Pancreas (tissue), 10 donors: ENCODE measurements at regions not wholly inside any gene's neighbourhood (a gene's known extent, or its start where the extent isn't known, plus 50 kb on each side); places are given as distances from the start of the nearest gene placed in this dataset.

ENCODE experiments used
- ATAC-seq, 4 donors: fragments of 200-7000 bp; cut with Tn5 transposase; one replicate each; pipeline versions ENCODE4 v1.8.0 to v1.9.1; 2020; ENCODE audit warnings: mild to moderate bottlenecking in 4 of 4, moderate library complexity in 4 of 4
- DNase-seq, 6 donors: peaks; one replicate each; pipeline ENCODE4 v3.0.0-alpha.2; 2020
- FAIRE-seq: peaks from 2 replicates; lab custom pipeline; 2012; peaks lifted over from hg19 to GRCh38; lab: Jason Lieb, UNC
- H3K27ac ChIP-seq, 4 donors: fragments of 200-600 bp; sonication (generic); 1 replicate in 3 of 4; 2 replicates in 1 of 4; pipeline versions ENCODE4 v1.5.0 to v1.8.0; 2020
- H3K27me3 ChIP-seq, 4 donors: fragments of 200-600 bp; one replicate each; pipeline ENCODE4 v1.8.0; 2021
- H3K36me3 ChIP-seq, 3 donors: fragments of 200-600 bp; sonication (generic) in 1 of 3; one replicate each; pipeline versions ENCODE4 v1.5.0 to v1.8.0; 2020 to 2021
- H3K4me1 ChIP-seq, 3 donors: fragments of 200-600 bp; one replicate each; pipeline ENCODE4 v1.8.0; 2021
- H3K4me3 ChIP-seq, 4 donors: fragments of 200-600 bp; sonication (generic) in 2 of 4; one replicate each; pipeline versions ENCODE4 v1.5.0 to v1.8.0; 2020 to 2021
- H3K9me3 ChIP-seq, 4 donors: fragments of 200-600 bp; one replicate each; pipeline ENCODE4 v1.8.0; 2021
- WGBS, 2 donors: extraction: QIAGEN DNeasy Blood & Tissue Kit; methylation state at CpG; one replicate each; pipeline ENCODE4 v1.1.7; 2013; 5-methylcytosine and 5-hydroxymethylcytosine counted together
- intact Hi-C, 3 donors: fragments of 100-400 bp; cut with DNase I; formaldehyde crosslinking; loops; one replicate each; pipeline versions ENCODE4 v1.11.1 to v1.14.2; 2022
- TF ChIP-seq, protein P1 (sequence below), 4 donors: fragments of 200-600 bp; sonication (generic) in 3 of 4; IDR thresholded peaks; one replicate each; pipeline versions ENCODE4 v1.5.0 to v1.8.0; 2021; ENCODE audit warnings: antibody characterized with exemption in 4 of 4
- donor health status: healthy with polysubstance abuse.
- donor health status: DM: no; HTN: no; CAD: no; lungs with moderate emphysema.
- donor health status: DM: no; HTN: no; CAD: no.
- donor health status: control.
- donor health status: control.
- donor health status: Bipolar disorder and iron deficiency.
- donor health status: DM: yes; HTN: yes; CAD: no.
- donor health status: DM: no; HTN: no; CAD: no.
- donor health status: DM: no; HTN: no; CAD: no.
- donor health status: DM: yes; HTN: yes; CAD: no.

DNA sequence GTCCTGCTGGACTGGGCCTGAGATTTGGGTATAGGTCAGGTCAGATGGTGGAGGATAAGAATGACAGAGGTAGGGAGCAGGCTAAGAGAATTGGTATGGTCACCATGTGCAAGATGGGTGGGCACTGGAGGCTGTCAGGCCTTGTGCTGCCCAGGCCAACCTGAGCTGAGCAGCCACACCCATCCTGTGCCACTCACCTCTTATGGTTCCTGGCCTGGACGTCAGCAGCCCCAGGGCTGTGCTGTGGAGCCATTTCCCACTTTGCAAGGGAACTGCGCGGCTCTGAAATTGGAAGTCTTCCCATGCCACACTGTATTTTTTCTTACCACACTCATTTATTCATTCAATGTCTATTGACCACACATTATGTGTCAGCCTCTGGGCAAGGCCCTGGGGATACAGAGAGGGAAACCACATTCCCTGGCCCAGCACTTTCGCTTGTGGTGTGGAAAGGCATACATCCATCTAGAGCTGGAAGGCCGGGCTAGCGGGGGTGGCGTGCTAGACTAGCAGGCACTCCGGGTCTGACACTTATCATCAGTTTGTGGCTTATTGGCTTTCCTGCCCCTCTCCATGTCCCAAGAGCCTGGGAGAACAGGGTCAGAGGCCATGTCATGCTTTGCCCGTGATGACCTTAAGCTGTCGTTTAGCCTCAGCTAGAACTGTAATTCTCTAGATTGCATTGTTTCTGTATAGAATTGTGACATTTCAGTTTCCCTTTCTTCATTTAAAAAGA lies 51.1 kb upstream of the POLG start:
- H3K27me3 ChIP-seq, result peaks cover 0 to 3% (median 0%) of the 10 kb centered on the region in 4 donors
- no peak overlapping the region for H3K4me3 ChIP-seq
- no peak for DNase-seq
- no peak for ATAC-seq
- 89 to 90% methylated on average over 10 of the region's 10 CpGs for WGBS, 2 donors
- H3K27ac ChIP-seq, result no peak overlapping the region
- TF ChIP-seq, protein P1, sequence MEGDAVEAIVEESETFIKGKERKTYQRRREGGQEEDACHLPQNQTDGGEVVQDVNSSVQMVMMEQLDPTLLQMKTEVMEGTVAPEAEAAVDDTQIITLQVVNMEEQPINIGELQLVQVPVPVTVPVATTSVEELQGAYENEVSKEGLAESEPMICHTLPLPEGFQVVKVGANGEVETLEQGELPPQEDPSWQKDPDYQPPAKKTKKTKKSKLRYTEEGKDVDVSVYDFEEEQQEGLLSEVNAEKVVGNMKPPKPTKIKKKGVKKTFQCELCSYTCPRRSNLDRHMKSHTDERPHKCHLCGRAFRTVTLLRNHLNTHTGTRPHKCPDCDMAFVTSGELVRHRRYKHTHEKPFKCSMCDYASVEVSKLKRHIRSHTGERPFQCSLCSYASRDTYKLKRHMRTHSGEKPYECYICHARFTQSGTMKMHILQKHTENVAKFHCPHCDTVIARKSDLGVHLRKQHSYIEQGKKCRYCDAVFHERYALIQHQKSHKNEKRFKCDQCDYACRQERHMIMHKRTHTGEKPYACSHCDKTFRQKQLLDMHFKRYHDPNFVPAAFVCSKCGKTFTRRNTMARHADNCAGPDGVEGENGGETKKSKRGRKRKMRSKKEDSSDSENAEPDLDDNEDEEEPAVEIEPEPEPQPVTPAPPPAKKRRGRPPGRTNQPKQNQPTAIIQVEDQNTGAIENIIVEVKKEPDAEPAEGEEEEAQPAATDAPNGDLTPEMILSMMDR (IDR thresholded peaks at IDR 0.05), result no peak
- no peaks in the 10 kb centered on the region for H3K9me3 ChIP-seq
- H3K36me3 ChIP-seq, result no peaks in the 10 kb centered on the region
- intact Hi-C loops, result no loop called here
- no peaks in the 10 kb centered on the region for H3K4me1 ChIP-seq
- no peak for FAIRE-seq
